A549 (cell line): ENCODE measurements at regions not wholly inside any gene's neighbourhood (a gene's known extent, or its start where the extent isn't known, plus 50 kb on each side); places are given as distances from the start of the nearest gene placed in this dataset.

Source experiments
- BHLHE40 ChIP-seq: IDR thresholded peaks from 2 replicates; pipeline ENCODE4 v1.6.1; 2012; ENCODE audit warnings: low read depth, low read length, inconsistent platforms
- CBX8 ChIP-seq: fragments of 200-600 bp; sonication (generic); IDR thresholded peaks from 2 replicates; pipeline ENCODE4 v1.6.1; 2016
- E2F6 ChIP-seq: IDR thresholded peaks from 2 replicates; pipeline ENCODE4 v1.6.1; 2012; ENCODE audit warnings: low read depth, borderline replicate concordance
- EP300 ChIP-seq, 2 experiments: fragments of >200 bp; sonication (Bioruptor Twin); formaldehyde crosslinking; IDR thresholded peaks; 2 replicates in 1 of 2; 3 replicates in 1 of 2; pipeline ENCODE4 v1.6.1; 2016 to 2017
- HDAC2 ChIP-seq: fragments of 200-600 bp; sonication (generic); IDR thresholded peaks from 2 replicates; pipeline ENCODE4 v1.6.1; 2016
- MAZ ChIP-seq: fragments of 150-350 bp; IDR thresholded peaks from 2 replicates; pipeline ENCODE4 v1.6.1; 2014; ENCODE audit warnings: antibody characterized with exemption, low read depth, low read length, borderline replicate concordance
- POLR2A ChIP-seq: IDR thresholded peaks from 2 replicates; pipeline ENCODE4 v1.6.1; 2012; ENCODE audit warnings: mild to moderate bottlenecking, low read length
- RFX5 ChIP-seq: fragments of 450-650 bp; IDR thresholded peaks from 2 replicates; pipeline ENCODE4 v1.7.1; 2014; ENCODE audit warnings: antibody characterized with exemption, mild to moderate bottlenecking, moderate library complexity
- TF ChIP-seq, protein P1 (sequence below): fragments of >200 bp; sonication (Bioruptor Twin); formaldehyde crosslinking; IDR thresholded peaks from 3 replicates; pipeline ENCODE4 v1.5.1; 2016
- TF ChIP-seq, protein P2 (sequence below): fragments of 150-350 bp; IDR thresholded peaks from 2 replicates; pipeline ENCODE4 v1.6.1; 2014; ENCODE audit warnings: low read depth, mild to moderate bottlenecking, low read length

GRCh38 chr3:181265750-181266333 is 276.3 kb upstream of the DNAJC19 start:
- TF ChIP-seq BHLHE40 (no peak), E2F6 (no peak), RFX5 (no peak), HDAC2 (no peak), POLR2A (no peak), EP300 (IDR thresholded peaks at IDR 0.05) (no peak), CBX8 (no peak), MAZ (no peak)
- TF ChIP-seq, protein P1, sequence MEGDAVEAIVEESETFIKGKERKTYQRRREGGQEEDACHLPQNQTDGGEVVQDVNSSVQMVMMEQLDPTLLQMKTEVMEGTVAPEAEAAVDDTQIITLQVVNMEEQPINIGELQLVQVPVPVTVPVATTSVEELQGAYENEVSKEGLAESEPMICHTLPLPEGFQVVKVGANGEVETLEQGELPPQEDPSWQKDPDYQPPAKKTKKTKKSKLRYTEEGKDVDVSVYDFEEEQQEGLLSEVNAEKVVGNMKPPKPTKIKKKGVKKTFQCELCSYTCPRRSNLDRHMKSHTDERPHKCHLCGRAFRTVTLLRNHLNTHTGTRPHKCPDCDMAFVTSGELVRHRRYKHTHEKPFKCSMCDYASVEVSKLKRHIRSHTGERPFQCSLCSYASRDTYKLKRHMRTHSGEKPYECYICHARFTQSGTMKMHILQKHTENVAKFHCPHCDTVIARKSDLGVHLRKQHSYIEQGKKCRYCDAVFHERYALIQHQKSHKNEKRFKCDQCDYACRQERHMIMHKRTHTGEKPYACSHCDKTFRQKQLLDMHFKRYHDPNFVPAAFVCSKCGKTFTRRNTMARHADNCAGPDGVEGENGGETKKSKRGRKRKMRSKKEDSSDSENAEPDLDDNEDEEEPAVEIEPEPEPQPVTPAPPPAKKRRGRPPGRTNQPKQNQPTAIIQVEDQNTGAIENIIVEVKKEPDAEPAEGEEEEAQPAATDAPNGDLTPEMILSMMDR, result no peak
- TF ChIP-seq, protein P2, sequence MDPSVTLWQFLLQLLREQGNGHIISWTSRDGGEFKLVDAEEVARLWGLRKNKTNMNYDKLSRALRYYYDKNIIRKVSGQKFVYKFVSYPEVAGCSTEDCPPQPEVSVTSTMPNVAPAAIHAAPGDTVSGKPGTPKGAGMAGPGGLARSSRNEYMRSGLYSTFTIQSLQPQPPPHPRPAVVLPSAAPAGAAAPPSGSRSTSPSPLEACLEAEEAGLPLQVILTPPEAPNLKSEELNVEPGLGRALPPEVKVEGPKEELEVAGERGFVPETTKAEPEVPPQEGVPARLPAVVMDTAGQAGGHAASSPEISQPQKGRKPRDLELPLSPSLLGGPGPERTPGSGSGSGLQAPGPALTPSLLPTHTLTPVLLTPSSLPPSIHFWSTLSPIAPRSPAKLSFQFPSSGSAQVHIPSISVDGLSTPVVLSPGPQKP, result no peak
